ENCODE measurements at regions not wholly inside any gene's neighbourhood (a gene's known extent, or its start where the extent isn't known, plus 50 kb on each side); places are given as distances from the start of the nearest gene placed in this dataset.

DNA sequence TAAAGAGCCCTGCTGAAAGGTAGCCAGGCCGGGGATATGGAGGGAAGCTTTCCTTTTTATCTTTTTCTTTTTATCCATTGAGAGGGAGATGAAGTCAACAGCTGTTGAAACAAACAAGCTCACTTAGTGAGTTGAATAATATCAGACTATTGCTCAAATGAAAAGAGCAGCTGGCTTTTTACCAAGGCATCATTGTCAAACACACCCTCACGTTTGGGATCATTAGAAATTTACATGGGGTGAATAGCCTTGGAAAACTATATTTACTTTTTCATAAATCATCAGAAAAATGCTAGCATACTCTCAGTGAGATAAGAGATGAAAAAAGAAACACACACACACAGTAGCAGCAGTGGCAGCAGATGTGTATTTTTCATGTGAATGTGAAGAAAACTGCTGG, 71.5 kb upstream of the HNMT start:
- TF ChIP-seq TEAD4 (IDR thresholded peaks at IDR 0.05) (no peak), EP300 (IDR thresholded peaks at IDR 0.05; ENCODE audit: borderline replicate concordance) (no peak), ZBTB7A (IDR thresholded peaks at IDR 0.05; ENCODE audit: low read depth) (no peak), TAF1 (IDR thresholded peaks at IDR 0.05; ENCODE audit: low read depth) (no peak), RAD21 (IDR thresholded peaks at IDR 0.05; ENCODE audit: low read depth) (no peak), TCF12 (IDR thresholded peaks at IDR 0.05; ENCODE audit: low read depth) (no peak), CREB1 (IDR thresholded peaks at IDR 0.05; ENCODE audit: low read depth) (no peak), YY1 (IDR thresholded peaks at IDR 0.05; ENCODE audit: low read depth) (no peak), NFIC (IDR thresholded peaks at IDR 0.05) (no peak), CEBPB (IDR thresholded peaks at IDR 0.05) (no peak), FOXM1 (IDR thresholded peaks at IDR 0.05; ENCODE audit: borderline replicate concordance, low read depth) (no peak), EGR1 (IDR thresholded peaks at IDR 0.05) (no peak)
- TF ChIP-seq, protein P1, sequence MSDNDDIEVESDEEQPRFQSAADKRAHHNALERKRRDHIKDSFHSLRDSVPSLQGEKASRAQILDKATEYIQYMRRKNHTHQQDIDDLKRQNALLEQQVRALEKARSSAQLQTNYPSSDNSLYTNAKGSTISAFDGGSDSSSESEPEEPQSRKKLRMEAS (IDR thresholded peaks at IDR 0.05) = no peak
- TF ChIP-seq, protein P2, sequence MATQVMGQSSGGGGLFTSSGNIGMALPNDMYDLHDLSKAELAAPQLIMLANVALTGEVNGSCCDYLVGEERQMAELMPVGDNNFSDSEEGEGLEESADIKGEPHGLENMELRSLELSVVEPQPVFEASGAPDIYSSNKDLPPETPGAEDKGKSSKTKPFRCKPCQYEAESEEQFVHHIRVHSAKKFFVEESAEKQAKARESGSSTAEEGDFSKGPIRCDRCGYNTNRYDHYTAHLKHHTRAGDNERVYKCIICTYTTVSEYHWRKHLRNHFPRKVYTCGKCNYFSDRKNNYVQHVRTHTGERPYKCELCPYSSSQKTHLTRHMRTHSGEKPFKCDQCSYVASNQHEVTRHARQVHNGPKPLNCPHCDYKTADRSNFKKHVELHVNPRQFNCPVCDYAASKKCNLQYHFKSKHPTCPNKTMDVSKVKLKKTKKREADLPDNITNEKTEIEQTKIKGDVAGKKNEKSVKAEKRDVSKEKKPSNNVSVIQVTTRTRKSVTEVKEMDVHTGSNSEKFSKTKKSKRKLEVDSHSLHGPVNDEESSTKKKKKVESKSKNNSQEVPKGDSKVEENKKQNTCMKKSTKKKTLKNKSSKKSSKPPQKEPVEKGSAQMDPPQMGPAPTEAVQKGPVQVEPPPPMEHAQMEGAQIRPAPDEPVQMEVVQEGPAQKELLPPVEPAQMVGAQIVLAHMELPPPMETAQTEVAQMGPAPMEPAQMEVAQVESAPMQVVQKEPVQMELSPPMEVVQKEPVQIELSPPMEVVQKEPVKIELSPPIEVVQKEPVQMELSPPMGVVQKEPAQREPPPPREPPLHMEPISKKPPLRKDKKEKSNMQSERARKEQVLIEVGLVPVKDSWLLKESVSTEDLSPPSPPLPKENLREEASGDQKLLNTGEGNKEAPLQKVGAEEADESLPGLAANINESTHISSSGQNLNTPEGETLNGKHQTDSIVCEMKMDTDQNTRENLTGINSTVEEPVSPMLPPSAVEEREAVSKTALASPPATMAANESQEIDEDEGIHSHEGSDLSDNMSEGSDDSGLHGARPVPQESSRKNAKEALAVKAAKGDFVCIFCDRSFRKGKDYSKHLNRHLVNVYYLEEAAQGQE (IDR thresholded peaks at IDR 0.05; ENCODE audit: low read depth) = no peak

DNA sequence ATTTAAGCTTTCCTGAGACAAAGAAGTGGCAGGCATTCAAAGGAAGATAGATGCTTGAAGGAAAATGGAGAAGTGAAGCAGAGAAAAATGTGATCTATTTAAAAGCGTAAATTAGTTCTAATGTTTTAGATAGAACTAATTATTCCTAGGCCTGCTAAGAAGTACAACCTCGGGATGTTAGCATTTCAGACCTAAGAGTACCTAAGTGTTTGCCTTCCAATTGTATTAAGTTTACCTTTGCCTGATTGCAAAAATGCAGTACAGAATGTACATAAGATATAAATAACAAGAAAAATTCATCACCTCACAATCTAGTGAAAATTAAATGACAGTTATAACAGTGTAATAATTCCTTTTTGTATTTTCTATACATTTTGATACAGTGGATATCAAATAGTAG, 71.1 kb upstream of the HNMT start:
- TF ChIP-seq EGR1 (IDR thresholded peaks at IDR 0.05) (no peak), YY1 (IDR thresholded peaks at IDR 0.05; ENCODE audit: low read depth) (no peak), TAF1 (IDR thresholded peaks at IDR 0.05; ENCODE audit: low read depth) (no peak), ZBTB7A (IDR thresholded peaks at IDR 0.05; ENCODE audit: low read depth) (no peak), FOXM1 (IDR thresholded peaks at IDR 0.05; ENCODE audit: borderline replicate concordance, low read depth) (no peak), TEAD4 (IDR thresholded peaks at IDR 0.05) (no peak), TCF12 (IDR thresholded peaks at IDR 0.05; ENCODE audit: low read depth) (no peak)
- TF ChIP-seq, protein P2 (IDR thresholded peaks at IDR 0.05; ENCODE audit: low read depth) = no peak

DNA sequence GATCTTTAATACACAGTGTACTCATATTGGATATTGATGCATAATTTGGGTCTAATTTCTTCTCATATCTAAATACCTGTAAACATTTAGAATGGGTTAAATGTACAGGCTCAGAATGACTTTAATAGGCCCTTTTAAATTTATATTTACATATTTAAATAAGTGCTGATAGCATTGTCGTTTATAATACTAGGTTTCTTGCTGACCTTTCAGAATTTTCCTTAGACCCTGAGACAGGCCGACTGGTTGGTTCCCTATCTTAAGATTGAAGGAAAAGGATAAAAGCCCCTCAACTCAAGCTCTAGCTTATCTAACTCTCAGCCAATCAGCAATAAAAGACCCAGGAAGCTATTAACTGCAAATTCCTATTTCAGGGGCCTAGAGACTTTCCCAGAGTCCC, 67.8 kb upstream of the HNMT start:
- TF ChIP-seq TEAD4 (IDR thresholded peaks at IDR 0.05) (no peak), ZBTB7A (IDR thresholded peaks at IDR 0.05; ENCODE audit: low read depth) (no peak), EGR1 (IDR thresholded peaks at IDR 0.05) (no peak), EP300 (IDR thresholded peaks at IDR 0.05; ENCODE audit: borderline replicate concordance) (no peak), RAD21 (IDR thresholded peaks at IDR 0.05; ENCODE audit: low read depth) (no peak), NFIC (IDR thresholded peaks at IDR 0.05) (no peak), CREB1 (IDR thresholded peaks at IDR 0.05; ENCODE audit: low read depth) (no peak)
- TF ChIP-seq, protein P1 (IDR thresholded peaks at IDR 0.05) = no peak
- TF ChIP-seq, protein P3, sequence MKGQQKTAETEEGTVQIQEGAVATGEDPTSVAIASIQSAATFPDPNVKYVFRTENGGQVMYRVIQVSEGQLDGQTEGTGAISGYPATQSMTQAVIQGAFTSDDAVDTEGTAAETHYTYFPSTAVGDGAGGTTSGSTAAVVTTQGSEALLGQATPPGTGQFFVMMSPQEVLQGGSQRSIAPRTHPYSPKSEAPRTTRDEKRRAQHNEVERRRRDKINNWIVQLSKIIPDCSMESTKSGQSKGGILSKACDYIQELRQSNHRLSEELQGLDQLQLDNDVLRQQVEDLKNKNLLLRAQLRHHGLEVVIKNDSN (IDR thresholded peaks at IDR 0.05) = no peak

DNA sequence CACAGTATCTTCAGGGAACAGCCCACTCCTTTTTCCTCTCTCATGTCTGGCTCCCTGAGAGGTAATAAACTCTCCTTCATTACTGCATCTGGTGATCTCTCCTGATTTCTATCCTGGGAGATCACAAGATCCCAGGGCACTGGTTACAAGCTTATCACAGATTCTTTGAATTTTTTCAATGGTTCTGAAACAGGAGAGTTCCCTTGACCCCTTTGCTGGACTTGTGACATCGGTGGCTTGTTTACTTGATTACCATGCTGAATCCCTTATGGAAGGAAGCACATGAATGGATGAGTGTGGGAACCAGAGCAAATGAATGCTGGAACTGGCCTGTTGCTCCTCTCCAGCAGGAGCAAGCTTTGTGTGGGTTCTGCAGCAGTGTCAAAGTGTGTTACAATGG, 67.2 kb upstream of the HNMT start:
- no peak for TF ChIP-seq CREB1 (IDR thresholded peaks at IDR 0.05; ENCODE audit: low read depth)
- TF ChIP-seq EP300 (IDR thresholded peaks at IDR 0.05; ENCODE audit: borderline replicate concordance) = no peak
- no peak for TF ChIP-seq TEAD4 (IDR thresholded peaks at IDR 0.05)
- TF ChIP-seq, protein P3 (IDR thresholded peaks at IDR 0.05) = no peak
- no peak for TF ChIP-seq TCF12 (IDR thresholded peaks at IDR 0.05; ENCODE audit: low read depth)
- TF ChIP-seq, protein P2 (IDR thresholded peaks at IDR 0.05; ENCODE audit: low read depth) = no peak
- TF ChIP-seq TAF1 (IDR thresholded peaks at IDR 0.05; ENCODE audit: low read depth) = no peak
- TF ChIP-seq, protein P1 (IDR thresholded peaks at IDR 0.05) = no peak
- TF ChIP-seq ZBTB7A (IDR thresholded peaks at IDR 0.05; ENCODE audit: low read depth) = no peak

Measured in Ishikawa (cell line).